ENCODE measurements at regions not wholly inside any gene's neighbourhood (a gene's known extent, or its start where the extent isn't known, plus 50 kb on each side); places are given as distances from the start of the nearest gene placed in this dataset.
A peak's percentile ranks its signal among the peaks of the same experiment; 100 is the strongest.

DNA sequence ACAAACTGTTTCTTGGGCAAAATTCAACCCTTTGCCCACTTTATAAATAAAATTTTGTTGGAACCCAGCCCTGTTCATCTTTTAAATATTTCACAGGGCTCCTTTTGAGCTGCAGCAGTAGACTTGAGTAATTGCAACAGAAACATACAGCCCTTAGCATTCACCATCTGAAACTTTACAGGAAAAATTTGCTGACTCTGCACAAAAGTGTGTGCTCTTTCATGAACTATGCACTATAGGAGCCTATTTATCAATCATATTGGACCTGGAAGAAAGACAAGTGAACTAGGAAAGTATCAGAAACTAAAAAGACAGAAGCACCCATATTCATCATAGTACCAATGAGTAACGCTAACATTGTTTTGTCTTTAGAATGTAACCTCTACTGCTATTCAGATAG, 406.9 kb upstream of the SLC10A2 start (continued):
- TF ChIP-seq POLR2AphosphoS5 (IDR thresholded peaks at IDR 0.05; ENCODE audit: low read depth) (no peak), STAT1 (IDR thresholded peaks at IDR 0.05; ENCODE audit: unreplicated experiment) (no peak)

- H3K4me2 ChIP-seq = no peak overlapping the region
- no peak overlapping the region for H3K27ac ChIP-seq (ENCODE audit: low read depth)
- ATAC-seq (no peak), DNase-seq (ENCODE audit: low spot score) (peak; percentile 48)
- H3F3A ChIP-seq (replicated peaks; ENCODE audit: low read depth) = no peaks in the 10 kb centered on the region
- no peaks in the 10 kb centered on the region for H3K79me2 ChIP-seq (replicated peaks; ENCODE audit: insufficient read depth)
- H3K27me3 Mint-ChIP-seq (ENCODE audit: insufficient read depth, low read depth, poor library complexity) = peaks cover under 1% of the 10 kb centered on the region
- H2AFZ ChIP-seq = no peak overlapping the region
- no peaks in the 10 kb centered on the region for H3K4me1 ChIP-seq (ENCODE audit: insufficient read depth)
- TF ChIP-seq, protein P1, sequence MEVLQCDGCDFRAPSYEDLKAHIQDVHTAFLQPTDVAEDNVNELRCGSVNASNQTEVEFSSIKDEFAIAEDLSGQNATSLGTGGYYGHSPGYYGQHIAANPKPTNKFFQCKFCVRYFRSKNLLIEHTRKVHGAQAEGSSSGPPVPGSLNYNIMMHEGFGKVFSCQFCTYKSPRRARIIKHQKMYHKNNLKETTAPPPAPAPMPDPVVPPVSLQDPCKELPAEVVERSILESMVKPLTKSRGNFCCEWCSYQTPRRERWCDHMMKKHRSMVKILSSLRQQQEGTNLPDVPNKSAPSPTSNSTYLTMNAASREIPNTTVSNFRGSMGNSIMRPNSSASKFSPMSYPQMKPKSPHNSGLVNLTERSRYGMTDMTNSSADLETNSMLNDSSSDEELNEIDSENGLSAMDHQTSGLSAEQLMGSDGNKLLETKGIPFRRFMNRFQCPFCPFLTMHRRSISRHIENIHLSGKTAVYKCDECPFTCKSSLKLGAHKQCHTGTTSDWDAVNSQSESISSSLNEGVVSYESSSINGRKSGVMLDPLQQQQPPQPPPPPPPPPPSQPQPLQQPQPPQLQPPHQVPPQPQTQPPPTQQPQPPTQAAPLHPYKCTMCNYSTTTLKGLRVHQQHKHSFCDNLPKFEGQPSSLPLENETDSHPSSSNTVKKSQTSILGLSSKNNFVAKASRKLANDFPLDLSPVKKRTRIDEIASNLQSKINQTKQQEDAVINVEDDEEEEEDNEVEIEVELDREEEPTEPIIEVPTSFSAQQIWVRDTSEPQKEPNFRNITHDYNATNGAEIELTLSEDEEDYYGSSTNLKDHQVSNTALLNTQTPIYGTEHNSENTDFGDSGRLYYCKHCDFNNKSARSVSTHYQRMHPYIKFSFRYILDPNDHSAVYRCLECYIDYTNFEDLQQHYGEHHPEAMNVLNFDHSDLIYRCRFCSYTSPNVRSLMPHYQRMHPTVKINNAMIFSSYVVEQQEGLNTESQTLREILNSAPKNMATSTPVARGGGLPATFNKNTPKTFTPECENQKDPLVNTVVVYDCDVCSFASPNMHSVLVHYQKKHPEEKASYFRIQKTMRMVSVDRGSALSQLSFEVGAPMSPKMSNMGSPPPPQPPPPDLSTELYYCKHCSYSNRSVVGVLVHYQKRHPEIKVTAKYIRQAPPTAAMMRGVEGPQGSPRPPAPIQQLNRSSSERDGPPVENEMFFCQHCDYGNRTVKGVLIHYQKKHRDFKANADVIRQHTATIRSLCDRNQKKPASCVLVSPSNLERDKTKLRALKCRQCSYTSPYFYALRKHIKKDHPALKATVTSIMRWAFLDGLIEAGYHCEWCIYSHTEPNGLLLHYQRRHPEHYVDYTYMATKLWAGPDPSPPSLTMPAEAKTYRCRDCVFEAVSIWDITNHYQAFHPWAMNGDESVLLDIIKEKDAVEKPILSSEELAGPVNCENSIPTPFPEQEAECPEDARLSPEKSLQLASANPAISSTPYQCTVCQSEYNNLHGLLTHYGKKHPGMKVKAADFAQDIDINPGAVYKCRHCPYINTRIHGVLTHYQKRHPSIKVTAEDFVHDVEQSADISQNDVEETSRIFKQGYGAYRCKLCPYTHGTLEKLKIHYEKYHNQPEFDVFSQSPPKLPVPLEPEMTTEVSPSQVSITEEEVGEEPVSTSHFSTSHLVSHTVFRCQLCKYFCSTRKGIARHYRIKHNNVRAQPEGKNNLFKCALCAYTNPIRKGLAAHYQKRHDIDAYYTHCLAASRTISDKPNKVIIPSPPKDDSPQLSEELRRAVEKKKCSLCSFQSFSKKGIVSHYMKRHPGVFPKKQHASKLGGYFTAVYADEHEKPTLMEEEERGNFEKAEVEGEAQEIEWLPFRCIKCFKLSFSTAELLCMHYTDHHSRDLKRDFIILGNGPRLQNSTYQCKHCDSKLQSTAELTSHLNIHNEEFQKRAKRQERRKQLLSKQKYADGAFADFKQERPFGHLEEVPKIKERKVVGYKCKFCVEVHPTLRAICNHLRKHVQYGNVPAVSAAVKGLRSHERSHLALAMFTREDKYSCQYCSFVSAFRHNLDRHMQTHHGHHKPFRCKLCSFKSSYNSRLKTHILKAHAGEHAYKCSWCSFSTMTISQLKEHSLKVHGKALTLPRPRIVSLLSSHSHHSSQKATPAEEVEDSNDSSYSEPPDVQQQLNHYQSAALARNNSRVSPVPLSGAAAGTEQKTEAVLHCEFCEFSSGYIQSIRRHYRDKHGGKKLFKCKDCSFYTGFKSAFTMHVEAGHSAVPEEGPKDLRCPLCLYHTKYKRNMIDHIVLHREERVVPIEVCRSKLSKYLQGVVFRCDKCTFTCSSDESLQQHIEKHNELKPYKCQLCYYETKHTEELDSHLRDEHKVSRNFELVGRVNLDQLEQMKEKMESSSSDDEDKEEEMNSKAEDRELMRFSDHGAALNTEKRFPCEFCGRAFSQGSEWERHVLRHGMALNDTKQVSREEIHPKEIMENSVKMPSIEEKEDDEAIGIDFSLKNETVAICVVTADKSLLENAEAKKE (CRISPR knock-in tag; IDR thresholded peaks at IDR 0.05) = peak; percentile 34; the same call in 1 of the 2 replicates
- TF ChIP-seq, protein P2, sequence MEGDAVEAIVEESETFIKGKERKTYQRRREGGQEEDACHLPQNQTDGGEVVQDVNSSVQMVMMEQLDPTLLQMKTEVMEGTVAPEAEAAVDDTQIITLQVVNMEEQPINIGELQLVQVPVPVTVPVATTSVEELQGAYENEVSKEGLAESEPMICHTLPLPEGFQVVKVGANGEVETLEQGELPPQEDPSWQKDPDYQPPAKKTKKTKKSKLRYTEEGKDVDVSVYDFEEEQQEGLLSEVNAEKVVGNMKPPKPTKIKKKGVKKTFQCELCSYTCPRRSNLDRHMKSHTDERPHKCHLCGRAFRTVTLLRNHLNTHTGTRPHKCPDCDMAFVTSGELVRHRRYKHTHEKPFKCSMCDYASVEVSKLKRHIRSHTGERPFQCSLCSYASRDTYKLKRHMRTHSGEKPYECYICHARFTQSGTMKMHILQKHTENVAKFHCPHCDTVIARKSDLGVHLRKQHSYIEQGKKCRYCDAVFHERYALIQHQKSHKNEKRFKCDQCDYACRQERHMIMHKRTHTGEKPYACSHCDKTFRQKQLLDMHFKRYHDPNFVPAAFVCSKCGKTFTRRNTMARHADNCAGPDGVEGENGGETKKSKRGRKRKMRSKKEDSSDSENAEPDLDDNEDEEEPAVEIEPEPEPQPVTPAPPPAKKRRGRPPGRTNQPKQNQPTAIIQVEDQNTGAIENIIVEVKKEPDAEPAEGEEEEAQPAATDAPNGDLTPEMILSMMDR (conservative IDR thresholded peaks at IDR 0.05; ENCODE audit: low read depth in 2 of 2) = no peak
- no peaks in the 10 kb centered on the region for H3K36me3 ChIP-seq (ENCODE audit: insufficient read depth)
- H3K4me3 ChIP-seq = no peak overlapping the region
- no peaks in the 10 kb centered on the region for H3K27me3 ChIP-seq (ENCODE audit: insufficient read depth)
- H4K20me1 ChIP-seq (replicated peaks; ENCODE audit: insufficient read depth) = no peaks in the 10 kb centered on the region
- H3K9me2 ChIP-seq (ENCODE audit: insufficient read depth) = no peaks in the 10 kb centered on the region; the same call in none of the 2 replicates
- no peak overlapping the region for H3K27ac Mint-ChIP-seq
- H3K9me3 Mint-ChIP-seq = no peaks in the 10 kb centered on the region
- H3K36me3 Mint-ChIP-seq (ENCODE audit: low read depth) = no peaks in the 10 kb centered on the region
- H3K4me1 Mint-ChIP-seq = no peaks in the 10 kb centered on the region
- no peak overlapping the region for H3K4me3 Mint-ChIP-seq
Measured at GRCh38 chr13:103471896-103472295, 405.7 kb upstream of the SLC10A2 start.

All from GM23338 (cell line).